ENCODE measurements at regions not wholly inside any gene's neighbourhood (a gene's known extent, or its start where the extent isn't known, plus 50 kb on each side); places are given as distances from the start of the nearest gene placed in this dataset.

GRCh38 chr2:8564475-8564874 lies 117.4 kb upstream of the ID2 start:
- TF ChIP-seq, protein P1, sequence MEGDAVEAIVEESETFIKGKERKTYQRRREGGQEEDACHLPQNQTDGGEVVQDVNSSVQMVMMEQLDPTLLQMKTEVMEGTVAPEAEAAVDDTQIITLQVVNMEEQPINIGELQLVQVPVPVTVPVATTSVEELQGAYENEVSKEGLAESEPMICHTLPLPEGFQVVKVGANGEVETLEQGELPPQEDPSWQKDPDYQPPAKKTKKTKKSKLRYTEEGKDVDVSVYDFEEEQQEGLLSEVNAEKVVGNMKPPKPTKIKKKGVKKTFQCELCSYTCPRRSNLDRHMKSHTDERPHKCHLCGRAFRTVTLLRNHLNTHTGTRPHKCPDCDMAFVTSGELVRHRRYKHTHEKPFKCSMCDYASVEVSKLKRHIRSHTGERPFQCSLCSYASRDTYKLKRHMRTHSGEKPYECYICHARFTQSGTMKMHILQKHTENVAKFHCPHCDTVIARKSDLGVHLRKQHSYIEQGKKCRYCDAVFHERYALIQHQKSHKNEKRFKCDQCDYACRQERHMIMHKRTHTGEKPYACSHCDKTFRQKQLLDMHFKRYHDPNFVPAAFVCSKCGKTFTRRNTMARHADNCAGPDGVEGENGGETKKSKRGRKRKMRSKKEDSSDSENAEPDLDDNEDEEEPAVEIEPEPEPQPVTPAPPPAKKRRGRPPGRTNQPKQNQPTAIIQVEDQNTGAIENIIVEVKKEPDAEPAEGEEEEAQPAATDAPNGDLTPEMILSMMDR (IDR thresholded peaks at IDR 0.05; ENCODE audit: low read depth, low read length) = no peak
- no peak for TF ChIP-seq POLR2A (IDR thresholded peaks at IDR 0.05; ENCODE audit: extremely low read depth, insufficient read length)
- no peak for TF ChIP-seq MAX (IDR thresholded peaks at IDR 0.05; ENCODE audit: low read depth, low read length)
- no peak for TF ChIP-seq MYC (IDR thresholded peaks at IDR 0.05; ENCODE audit: low read depth, low read length)

All from NB4 (cell line).